Endothelial cell of umbilical vein (primary cell): ENCODE measurements at regions not wholly inside any gene's neighbourhood (a gene's known extent, or its start where the extent isn't known, plus 50 kb on each side); places are given as distances from the start of the nearest gene placed in this dataset.

Source experiments
- BruUV-seq: library from RNA; stranded (reverse); fragments of 400-500 nt; replicated peaks from 2 replicates; lab custom pipeline; 2021; lab: Mats Ljungman, UMichigan
- CTCF ChIA-PET: fragments of 300-600, 350-600 bp; sonication (Branson Sonifier 250); formaldehyde crosslinking; loops from one replicate; lab custom pipeline; 2021; ENCODE audit warnings: antibody characterized with exemption, inconsistent platforms; lab: Charles Lee
- POLR2A ChIA-PET: fragments of 300-600, 350-600 bp; sonication (Branson Sonifier 250); formaldehyde crosslinking; loops from one replicate; lab custom pipeline; 2021; ENCODE audit warnings: antibody characterized with exemption, inconsistent platforms; lab: Charles Lee
- DNase-seq: peaks from one replicate; pipeline ENCODE4 v3.0.0-alpha.2; 2011; ENCODE audit warnings: low read depth, low spot score
- FAIRE-seq: peaks from 2 replicates; lab custom pipeline; 2011; peaks lifted over from hg19 to GRCh38; lab: Jason Lieb, UNC
- H2AFZ ChIP-seq: 2 replicates; pipeline ENCODE4 v1.6.0; 2012; ENCODE audit warnings: low read depth, low read length, control low read depth, inconsistent platforms
- H3K27ac ChIP-seq: 2 replicates; pipeline ENCODE4 v1.5.1; 2011; ENCODE audit warnings: low read depth, mild to moderate bottlenecking, control low read depth, low read length, moderate library complexity; ENCODE audit not compliant: insufficient read depth
- H3K27me3 ChIP-seq, 2 experiments: 2 replicates each; pipeline versions ENCODE4 v1.6.0 to v1.6.1; 2011; ENCODE audit warnings: low read length in 2 of 2, mixed read lengths in 1 of 2; ENCODE audit not compliant: control insufficient read depth in 2 of 2, insufficient read depth in 2 of 2
- H3K36me3 ChIP-seq, 2 experiments: 2 replicates in 1 of 2; 3 replicates in 1 of 2; pipeline ENCODE4 v1.5.1; 2011; ENCODE audit warnings: low read length in 2 of 2, mild to moderate bottlenecking in 1 of 2, moderate library complexity in 1 of 2; ENCODE audit not compliant: control insufficient read depth in 2 of 2, insufficient read depth in 2 of 2; ENCODE audit errors: extremely low read depth in 1 of 2
- H3K4me1 ChIP-seq: 3 replicates; pipeline ENCODE4 v1.5.1; 2011; ENCODE audit warnings: mild to moderate bottlenecking, low read length; ENCODE audit not compliant: control insufficient read depth, insufficient read depth; ENCODE audit errors: extremely low read depth
- H3K4me2 ChIP-seq: 2 replicates; pipeline ENCODE4 v1.6.1; 2011; ENCODE audit warnings: low read length, control low read depth, mixed read lengths; ENCODE audit not compliant: insufficient read depth
- H3K4me3 ChIP-seq, 3 experiments: fragments of 200-600 bp in 1 of 3; sonication (generic), shearing (Covaris generic) in 1 of 3; replicated peaks in 1 of 3; 2 replicates each; pipeline ENCODE4 v1.5.1; 2011 to 2016; ENCODE audit warnings: control low read depth in 3 of 3, low read length in 3 of 3, mild to moderate bottlenecking in 2 of 3, inconsistent platforms in 1 of 3, low read depth in 1 of 3, moderate library complexity in 1 of 3; ENCODE audit not compliant: insufficient read depth in 1 of 3
- H3K79me2 ChIP-seq: 2 replicates; pipeline ENCODE4 v1.6.0; 2012; ENCODE audit warnings: low read length, inconsistent platforms; ENCODE audit not compliant: control insufficient read depth, insufficient read depth
- H3K9ac ChIP-seq: replicated peaks from 2 replicates; pipeline ENCODE3; 2011; ENCODE audit warnings: low read length, control low read depth; ENCODE audit not compliant: insufficient read depth; ENCODE audit errors: extremely low read depth
- H3K9me1 ChIP-seq: replicated peaks from 3 replicates; pipeline ENCODE4 v1.6.0; 2011; ENCODE audit warnings: mild to moderate bottlenecking, low read length; ENCODE audit not compliant: control insufficient read depth, insufficient read depth; ENCODE audit errors: extremely low read depth
- H3K9me3 ChIP-seq: replicated peaks from 2 replicates; pipeline ENCODE4 v1.5.1; 2012; ENCODE audit warnings: low read length, inconsistent platforms; ENCODE audit not compliant: control insufficient read depth, insufficient read depth
- H4K20me1 ChIP-seq: replicated peaks from 2 replicates; pipeline ENCODE3; 2011; ENCODE audit warnings: mild to moderate bottlenecking, low read length; ENCODE audit not compliant: control insufficient read depth, insufficient read depth; ENCODE audit errors: extremely low read depth
- CTCF ChIP-seq, 2 donors: IDR thresholded peaks; 1 replicate in 1 of 2; 2 replicates in 1 of 2; pipeline ENCODE4 v1.5.1; 2011; ENCODE audit warnings: low read length in 2 of 2, mild to moderate bottlenecking in 2 of 2, moderate library complexity in 2 of 2, control low read depth in 1 of 2, inconsistent platforms in 1 of 2, low read depth in 1 of 2; ENCODE audit not compliant: insufficient read depth in 1 of 2; ENCODE audit errors: extremely low read depth in 1 of 2
- EZH2 ChIP-seq: IDR thresholded peaks from 2 replicates; pipeline ENCODE4 v1.6.1; 2012; ENCODE audit warnings: borderline replicate concordance, low read depth, mild to moderate bottlenecking, moderate library complexity, low read length, inconsistent platforms; ENCODE audit not compliant: severe bottlenecking
- FOS ChIP-seq: IDR thresholded peaks from 2 replicates; pipeline ENCODE4 v1.6.1; 2011; ENCODE audit warnings: mild to moderate bottlenecking, low read length, moderate library complexity, borderline replicate concordance; ENCODE audit not compliant: insufficient read depth
- GATA2 ChIP-seq: IDR thresholded peaks from 2 replicates; pipeline ENCODE4 v1.7.0; 2011; ENCODE audit warnings: low read depth, mild to moderate bottlenecking, moderate library complexity, mixed read lengths, low read length; ENCODE audit not compliant: insufficient read length, insufficient read depth
- JUN ChIP-seq: IDR thresholded peaks from 2 replicates; pipeline ENCODE4 v1.6.1; 2011; ENCODE audit warnings: borderline replicate concordance, low read depth; ENCODE audit not compliant: insufficient read length, insufficient read depth
- MAX ChIP-seq: IDR thresholded peaks from 2 replicates; pipeline ENCODE4 v1.6.1; 2011; ENCODE audit not compliant: insufficient read depth, insufficient read length
- MYC ChIP-seq: IDR thresholded peaks from one replicate; pipeline ENCODE4 v1.6.1; 2011; ENCODE audit warnings: mild to moderate bottlenecking, low read depth, low read length
- POLR2A ChIP-seq: IDR thresholded peaks from 2 replicates; pipeline ENCODE4 v1.6.1; 2012; ENCODE audit warnings: low read depth, mild to moderate bottlenecking, control low read depth, low read length
- POLR2AphosphoS5 ChIP-seq: IDR thresholded peaks from 2 replicates; pipeline ENCODE4 v1.6.1; 2012; ENCODE audit warnings: low read depth, mild to moderate bottlenecking, control low read depth, low read length, moderate library complexity; ENCODE audit not compliant: insufficient read depth
- dilution Hi-C: fragments of 300-500 bp; cut with MboI; formaldehyde crosslinking; loops from one replicate; pipeline ENCODE4 v1.15.0; 2019; ENCODE audit warnings: low sequenced_read_pairs; ENCODE audit not compliant: extremely low pct_ligation_motif_present
- intact Hi-C: fragments of 100-400 bp; cut with micrococcal nuclease; formaldehyde crosslinking; loops from one replicate; pipeline ENCODE4 v1.10.0; 2022

GRCh38 chr15:47388299-47388698 lies 329.0 kb upstream of the SEMA6D start:
- CTCF ChIA-PET: interaction anchor here (1.6 kb wide), 1 partner anchor 83 kb away, joined by 3 read pairs; no protein-coding TSS in a partner anchor
- Histone ChIP-seq H3K27ac (no peak overlapping the region), H3K9me1 (no peaks in the 10 kb centered on the region), H3K9me3 (no peaks in the 10 kb centered on the region), H3K36me3 (no peaks in the 10 kb centered on the region), H3K4me3 (no peak overlapping the region), H3K27me3 (no peaks in the 10 kb centered on the region), H4K20me1 (no peaks in the 10 kb centered on the region), H3K79me2 (no peaks in the 10 kb centered on the region), H3K4me1 (peaks cover 20% of the 10 kb centered on the region), H3K4me2 (no peak overlapping the region), H2AFZ (no peak overlapping the region), H3K9ac (no peak overlapping the region)
- BruUV-seq: no TSS peak
- intact Hi-C loops: no loop called here
- no peak for TF ChIP-seq POLR2AphosphoS5
- TF ChIP-seq FOS: no peak
- TF ChIP-seq MAX: no peak
- no peak for TF ChIP-seq POLR2A
- TF ChIP-seq GATA2: no peak
- no peak for TF ChIP-seq JUN
- no peak for TF ChIP-seq CTCF (IDR thresholded peaks at IDR 0.05; ENCODE audit: extremely low read depth in 1 of 2, insufficient read depth in 1 of 2, low read depth in 1 of 2, low read length in 2 of 2)
- no peak for TF ChIP-seq EZH2
- no peak for TF ChIP-seq MYC
- FAIRE-seq: no peak
- dilution Hi-C loops: no loop called here
- no peak for DNase-seq
- POLR2A ChIA-PET: no interaction called here
